HCT116 (cell line): ENCODE measurements at regions not wholly inside any gene's neighbourhood (a gene's known extent, or its start where the extent isn't known, plus 50 kb on each side); places are given as distances from the start of the nearest gene placed in this dataset.

Experiments used
- EGR1 ChIP-seq: IDR thresholded peaks from 2 replicates; pipeline ENCODE4 v1.6.1; 2012; ENCODE audit warnings: low read depth
- REST ChIP-seq: IDR thresholded peaks from 2 replicates; pipeline ENCODE4 v1.6.1; 2012; ENCODE audit warnings: low read depth
- TCF7L2 ChIP-seq: IDR thresholded peaks from 2 replicates; pipeline ENCODE4 v1.7.0; 2011; ENCODE audit warnings: borderline replicate concordance, inconsistent platforms; ENCODE audit not compliant: insufficient read depth, insufficient read length; ENCODE audit errors: extremely low read depth
- TF ChIP-seq, protein P1 (sequence below), 3 experiments: fragments of 200-600 bp in 1 of 3; sonication (generic) in 1 of 3; IDR thresholded peaks in 2 of 3; conservative IDR thresholded peaks in 1 of 3; 2 replicates each; pipeline ENCODE4 v1.5.1; 2012 to 2017; ENCODE audit warnings: low read depth in 2 of 3, low read length in 2 of 3, antibody characterized with exemption in 1 of 3, borderline replicate concordance in 1 of 3, control low read depth in 1 of 3, mild to moderate bottlenecking in 1 of 3, mixed read lengths in 1 of 3, mixed run types in 1 of 3, moderate library complexity in 1 of 3; ENCODE audit not compliant: insufficient read depth in 1 of 3

DNA sequence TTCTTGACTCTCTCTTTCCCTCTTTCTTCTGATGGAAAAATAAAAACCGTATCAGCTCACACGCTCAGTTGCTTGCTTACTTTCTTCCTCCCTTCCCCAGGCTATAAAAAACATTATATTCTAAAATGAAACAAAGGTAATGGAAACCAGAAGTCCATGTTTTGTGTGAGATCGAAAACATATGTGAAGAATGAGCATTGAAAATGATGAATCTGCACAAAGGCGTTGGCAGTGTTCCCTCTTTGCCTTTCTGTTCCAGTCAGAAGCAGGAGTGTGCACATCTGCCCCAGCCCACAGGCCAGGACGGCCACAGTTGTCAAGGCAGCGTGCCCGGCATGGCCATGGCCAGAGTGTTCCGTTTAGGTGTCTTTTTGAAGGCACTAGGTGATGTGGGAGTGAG, 185.3 kb upstream of the USP24 start:
- no peak for TF ChIP-seq REST
- TF ChIP-seq, protein P1, sequence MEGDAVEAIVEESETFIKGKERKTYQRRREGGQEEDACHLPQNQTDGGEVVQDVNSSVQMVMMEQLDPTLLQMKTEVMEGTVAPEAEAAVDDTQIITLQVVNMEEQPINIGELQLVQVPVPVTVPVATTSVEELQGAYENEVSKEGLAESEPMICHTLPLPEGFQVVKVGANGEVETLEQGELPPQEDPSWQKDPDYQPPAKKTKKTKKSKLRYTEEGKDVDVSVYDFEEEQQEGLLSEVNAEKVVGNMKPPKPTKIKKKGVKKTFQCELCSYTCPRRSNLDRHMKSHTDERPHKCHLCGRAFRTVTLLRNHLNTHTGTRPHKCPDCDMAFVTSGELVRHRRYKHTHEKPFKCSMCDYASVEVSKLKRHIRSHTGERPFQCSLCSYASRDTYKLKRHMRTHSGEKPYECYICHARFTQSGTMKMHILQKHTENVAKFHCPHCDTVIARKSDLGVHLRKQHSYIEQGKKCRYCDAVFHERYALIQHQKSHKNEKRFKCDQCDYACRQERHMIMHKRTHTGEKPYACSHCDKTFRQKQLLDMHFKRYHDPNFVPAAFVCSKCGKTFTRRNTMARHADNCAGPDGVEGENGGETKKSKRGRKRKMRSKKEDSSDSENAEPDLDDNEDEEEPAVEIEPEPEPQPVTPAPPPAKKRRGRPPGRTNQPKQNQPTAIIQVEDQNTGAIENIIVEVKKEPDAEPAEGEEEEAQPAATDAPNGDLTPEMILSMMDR (IDR thresholded peaks at IDR 0.05 in 2 of 3, conservative IDR thresholded peaks at IDR 0.05 in 1 of 3; ENCODE audit: borderline replicate concordance in 1 of 3, insufficient read depth in 1 of 3, low read depth in 2 of 3, low read length in 2 of 3): no peak
- TF ChIP-seq TCF7L2: no peak
- TF ChIP-seq EGR1: no peak
